Heart right ventricle (tissue), 16 donors: ENCODE measurements at regions not wholly inside any gene's neighbourhood (a gene's known extent, or its start where the extent isn't known, plus 50 kb on each side); places are given as distances from the start of the nearest gene placed in this dataset.
"Not testable (repeated sequence)": the region's sequence is repeated elsewhere in the genome, so short reads cannot be mapped to it uniquely, and the experiment has no call there.

Source experiments
- ATAC-seq, 8 donors: fragments of 200-7000 bp; cut with Tn5 transposase; one replicate each; pipeline ENCODE4 v1.9.1; 2020; ENCODE audit warnings: mild to moderate bottlenecking in 8 of 8, moderate library complexity in 8 of 8, moderate number of reproducible peaks in 1 of 8
- DNase-seq, 2 donors: peaks; one replicate each; pipeline ENCODE4 v3.0.0-alpha.2; 2020
- H3K27ac ChIP-seq, 10 donors: fragments of 200-600 bp; sonication (generic) in 2 of 10; one replicate each; pipeline versions ENCODE4 v1.5.0 to v1.8.0; 2020 to 2022; ENCODE audit warnings: mild to moderate bottlenecking in 3 of 10
- H3K27me3 ChIP-seq, 7 donors: fragments of 200-600 bp; one replicate each; pipeline ENCODE4 v1.8.0; 2021 to 2022; ENCODE audit warnings: mild to moderate bottlenecking in 2 of 7
- H3K36me3 ChIP-seq, 9 donors: fragments of 200-600 bp; sonication (generic) in 1 of 9; one replicate each; pipeline versions ENCODE4 v1.5.0 to v1.8.0; 2020 to 2022; ENCODE audit warnings: mild to moderate bottlenecking in 2 of 9
- H3K4me1 ChIP-seq, 9 donors: fragments of 200-600 bp; sonication (generic) in 1 of 9; one replicate each; pipeline versions ENCODE4 v1.5.0 to v1.8.0; 2020 to 2022; ENCODE audit warnings: mild to moderate bottlenecking in 4 of 9
- H3K4me3 ChIP-seq, 10 donors: fragments of 200-600 bp; sonication (generic) in 2 of 10; one replicate each; pipeline versions ENCODE4 v1.5.0 to v1.8.0; 2020 to 2022; ENCODE audit warnings: mild to moderate bottlenecking in 7 of 10, moderate library complexity in 2 of 10
- H3K9me3 ChIP-seq, 11 donors: fragments of 200-600 bp in 10 of 11; sonication (generic) in 2 of 11; one replicate each; pipeline versions ENCODE4 v1.5.0 to v1.8.0; 2013 to 2022; ENCODE audit warnings: mild to moderate bottlenecking in 2 of 11, control low read depth in 1 of 11, moderate library complexity in 1 of 11
- WGBS, 2 donors: extraction: QIAGEN DNeasy Blood & Tissue Kit; methylation state at CpG; one replicate each; pipeline ENCODE4 v1.1.7; 2013; ENCODE audit warnings: inconsistent platforms in 1 of 2; 5-methylcytosine and 5-hydroxymethylcytosine counted together
- intact Hi-C, 10 donors: fragments of 100-400 bp; cut with DNase I; formaldehyde crosslinking; loops; one replicate each; pipeline versions ENCODE4 v1.11.1 to v1.14.2; 2022
- donor health status: Arrhythmogenic right ventricular cardiomyopathy.
- donor health status: ischemic (EF 13 %, LVEDD 7.1; RV severe dilation, severe dysfunction).
- donor health status: healthy with polysubstance abuse.
- donor health status: DM: no; HTN: yes; CAD: no.
- donor health status: DM: no; HTN: no; CAD: no.
- donor health status: ischemic (EF 25% LVEDD 6.9; RV normal size, moderate dysfunction).
- donor health status: ischemic (EF 25% LVEDD 5.7; RV mildly dilated, moderate dysfunction).
- donor health status: healthy.
- donor health status: DM: yes; HTN: yes; CAD: no.
- donor health status: Ischemic cardiomyopathy.
- donor health status: ischemic (EF 35%, LVEDD 5.7; RV mildly dilated, moderate dysfunction).
- donor health status: nonischemic (EF 11% LVEDD 7.7; RV severe dilation, severe dysfunction).
- donor health status: DM: yes; HTN: yes; CAD: no.
- donor health status: PGD.
- donor health status: ischemic (EF 29% LVEDD 5.4; RV normal size, mild dysfunction).
- donor health status: nonischemic (EF 23%, LVEDD 6.1; RV moderate dilation, normal function).

DNA sequence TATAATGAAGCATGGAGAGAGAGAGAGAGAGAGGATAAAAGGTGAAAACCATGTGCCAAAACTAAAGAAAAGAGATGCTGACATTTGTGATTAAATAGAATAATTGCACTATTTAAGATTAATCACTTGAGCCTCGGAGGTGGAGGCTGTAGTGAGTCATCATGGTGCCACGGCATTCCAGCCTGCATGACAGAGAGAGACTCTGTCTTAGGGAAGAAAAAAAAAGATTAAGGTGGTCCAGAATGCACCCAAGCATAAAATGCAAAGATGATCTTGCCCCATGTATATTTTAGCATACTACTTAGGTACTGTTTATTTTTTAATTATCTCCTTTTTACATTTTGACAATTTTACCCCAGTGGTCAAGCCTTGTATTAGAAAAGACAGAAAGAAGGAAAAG lies 742.5 kb downstream of the SPATA31A1 start:
- 58 to 63% methylated on average over 2 of the region's 2 CpGs for WGBS, 2 donors
- DNase-seq, ATAC-seq, H3K4me3 ChIP-seq, H3K4me1 ChIP-seq, H3K9me3 ChIP-seq, H3K36me3 ChIP-seq, H3K27ac ChIP-seq, H3K27me3 ChIP-seq, intact Hi-C loops: not testable (repeated sequence)

DNA sequence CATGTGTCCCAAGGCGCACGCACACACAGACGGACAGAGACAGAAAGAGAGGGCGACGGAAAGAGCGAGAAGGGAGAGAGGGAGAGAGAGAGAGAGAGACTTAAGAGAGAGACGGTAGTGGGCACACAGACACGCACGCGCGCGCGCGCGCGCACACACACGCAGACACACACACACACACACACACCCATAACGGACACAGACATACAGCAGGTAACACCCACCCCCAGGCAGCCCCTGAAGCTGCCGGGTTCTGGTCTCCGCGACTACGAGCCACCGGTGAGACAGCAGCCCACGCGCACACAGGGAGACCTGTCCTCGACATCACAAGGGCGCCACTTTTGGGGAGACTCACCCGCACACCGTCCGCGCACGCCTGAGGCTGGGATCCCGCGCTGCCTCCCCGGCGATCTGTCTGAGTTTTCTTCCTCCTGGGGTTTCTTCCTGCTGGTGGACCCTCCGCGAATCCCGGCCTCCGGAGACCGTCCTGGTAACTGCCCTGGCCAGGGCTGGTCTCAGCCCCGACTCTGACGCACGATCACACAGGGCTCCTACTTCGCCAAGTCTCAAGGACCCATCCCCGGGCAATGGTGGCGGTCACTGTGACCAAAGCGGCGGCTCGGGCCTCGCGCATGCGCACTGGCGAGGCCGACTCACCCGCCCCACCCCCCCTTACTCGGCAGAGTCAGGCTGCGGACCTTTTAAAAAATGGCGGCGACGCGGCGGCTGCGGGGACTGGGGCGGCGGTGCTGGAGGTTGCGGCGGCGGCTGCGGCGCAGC lies 750.7 kb downstream of the SPATA31A1 start:
- peak overlapping the region in 5 of 10 donors; percentile 36 to 53 (median 43) for H3K4me3 ChIP-seq
- WGBS, 2 donors: 0 to 11% methylated on average over 5 to 11 of the region's 71 CpGs
- H3K9me3 ChIP-seq, H3K4me1 ChIP-seq, H3K36me3 ChIP-seq, H3K27me3 ChIP-seq, intact Hi-C loops: not testable (repeated sequence)
- ATAC-seq: peak; percentile 33 to 92 (median 70)
- H3K27ac ChIP-seq: peak overlapping the region in 4 of 10 donors; percentile 58 to 79 (median 70)
- peak; percentile 3 to 46 for DNase-seq

DNA sequence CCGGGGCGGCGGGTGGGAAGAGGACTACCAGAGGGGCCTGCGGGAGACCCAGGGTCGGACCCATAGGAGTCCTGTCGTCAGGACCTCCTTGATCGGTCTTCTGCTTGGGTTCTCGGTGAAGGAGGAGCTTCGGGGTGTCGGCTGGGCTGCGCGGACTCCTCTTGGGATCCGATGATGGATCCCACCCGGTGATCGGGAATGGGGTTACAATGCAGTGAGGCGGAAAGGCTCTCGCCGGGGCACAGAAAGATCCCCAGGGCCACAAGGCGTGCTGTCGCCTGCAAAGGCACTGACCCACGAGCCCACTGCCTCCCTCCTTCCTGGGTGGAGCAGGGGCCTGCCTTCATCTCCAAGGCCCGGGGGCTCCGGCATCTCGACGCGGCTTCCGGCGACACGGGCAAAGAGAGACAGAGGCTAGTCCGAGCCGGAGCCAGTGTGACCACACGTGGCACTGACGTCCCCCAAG lies 751.3 kb downstream of the SPATA31A1 start:
- Histone ChIP-seq H3K4me3 (peak overlapping the region in 5 of 10 donors; percentile 26 to 51 (median 30)), H3K27ac (peak overlapping the region in 1 of 10 donors; percentile 37)
- H3K36me3 ChIP-seq, DNase-seq, H3K27me3 ChIP-seq, intact Hi-C loops, H3K4me1 ChIP-seq, ATAC-seq, H3K9me3 ChIP-seq: not testable (repeated sequence)
- no CpG with 5 or more reads among the region's 33 CpGs for WGBS, 2 donors

DNA sequence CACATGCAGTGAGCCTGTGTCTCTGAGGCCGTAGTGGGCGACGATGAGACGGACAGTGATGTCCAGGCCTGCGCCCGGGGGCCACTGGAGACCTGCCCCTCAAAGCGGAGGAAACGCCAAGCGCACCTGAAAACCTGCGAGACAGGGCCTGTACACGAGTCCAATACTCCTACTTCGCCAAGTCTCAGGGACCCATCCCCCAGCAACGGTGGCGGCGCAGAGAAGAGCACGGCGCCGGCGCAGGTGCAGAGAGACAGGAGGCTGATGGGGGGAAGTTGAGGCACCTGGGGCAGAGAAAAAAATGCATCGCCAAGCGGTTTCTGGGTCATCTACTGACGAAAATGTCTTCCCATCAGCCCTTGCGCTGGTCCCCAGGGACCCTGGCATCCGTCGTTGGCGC lies 751.8 kb downstream of the SPATA31A1 start:
- H3K9me3 ChIP-seq, DNase-seq, ATAC-seq, intact Hi-C loops, H3K27me3 ChIP-seq, H3K36me3 ChIP-seq, H3K27ac ChIP-seq, H3K4me1 ChIP-seq: not testable (repeated sequence)
- peak overlapping the region in 4 of 10 donors; percentile 27 to 51 (median 33) for H3K4me3 ChIP-seq
- 60% methylated on average over 1 of the region's 26 CpGs; no CpG with 5 or more reads in 1 of the 2 donors for WGBS, 2 donors

DNA sequence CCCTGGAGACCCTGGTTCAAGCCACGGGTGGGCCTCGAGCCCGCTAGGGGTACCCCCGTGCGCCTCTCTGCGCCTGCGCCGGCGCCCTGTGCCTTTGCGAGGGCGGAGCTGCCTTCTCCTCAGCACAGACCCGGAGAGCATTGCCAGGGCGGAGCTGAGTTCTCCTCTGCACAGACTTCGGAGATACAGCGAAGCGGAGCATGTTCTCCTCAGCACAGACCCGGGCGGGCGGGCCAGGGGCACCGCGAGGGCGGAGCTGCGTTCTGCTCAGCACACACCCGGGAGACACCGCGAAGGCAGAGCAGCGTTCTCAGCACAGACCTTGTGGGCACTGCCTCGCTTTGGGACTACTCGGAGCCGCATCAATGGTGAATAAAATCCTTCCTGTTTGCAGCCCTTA lies 753.0 kb downstream of the SPATA31A1 start:
- DNase-seq, H3K27me3 ChIP-seq, H3K27ac ChIP-seq, H3K9me3 ChIP-seq, H3K4me1 ChIP-seq, intact Hi-C loops, ATAC-seq, H3K4me3 ChIP-seq, H3K36me3 ChIP-seq: not testable (repeated sequence)
- WGBS, 2 donors: 11 to 20% methylated on average over 3 to 4 of the region's 30 CpGs

- H3K27me3 ChIP-seq, H3K4me1 ChIP-seq, H3K27ac ChIP-seq, H3K4me3 ChIP-seq, intact Hi-C loops, H3K36me3 ChIP-seq, DNase-seq, ATAC-seq, H3K9me3 ChIP-seq: not testable (repeated sequence)
- WGBS, 2 donors: 31% methylated on average over 6 of the region's 18 CpGs; no CpG with 5 or more reads in 1 of the 2 donors
Observed at GRCh38 chr9:40110751-40111150, 755.3 kb downstream of the SPATA31A1 start.

DNA sequence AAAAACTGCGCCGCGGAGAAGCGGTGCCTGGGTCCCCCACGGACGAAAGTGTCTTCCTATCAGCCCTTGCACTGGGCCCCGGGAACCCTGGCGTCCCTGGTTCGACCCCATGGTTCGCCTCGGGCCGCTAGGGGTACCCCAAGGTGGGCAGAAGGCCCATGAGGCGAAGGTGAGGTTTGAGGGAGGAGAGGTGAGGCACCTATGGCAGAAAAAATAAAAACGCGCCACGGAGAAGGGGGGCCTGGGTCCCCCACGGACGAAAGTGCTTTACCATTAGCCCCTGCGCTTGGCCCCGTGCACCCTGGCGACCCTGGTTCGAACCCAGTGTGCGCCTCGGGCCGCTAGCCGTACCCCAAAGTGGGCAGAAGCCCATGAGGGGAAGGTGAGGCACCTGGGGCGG lies 756.1 kb downstream of the SPATA31A1 start:
- not testable (repeated sequence) for DNase-seq
- WGBS, 2 donors: 83 to 88% methylated on average over 7 to 8 of the region's 27 CpGs

GRCh38 chr9:40130598-40130997 lies 775.1 kb downstream of the SPATA31A1 start:
- H3K27ac ChIP-seq, H3K36me3 ChIP-seq, H3K4me1 ChIP-seq, DNase-seq, H3K4me3 ChIP-seq, H3K27me3 ChIP-seq, H3K9me3 ChIP-seq, ATAC-seq, intact Hi-C loops: not testable (repeated sequence)
- WGBS, 2 donors: 100% methylated on average over 1 of the region's 1 CpG; no CpG with 5 or more reads in 1 of the 2 donors

More for the DNA sequence above, 756.1 kb downstream of the SPATA31A1 start:
- H3K4me3 ChIP-seq, H3K4me1 ChIP-seq, H3K9me3 ChIP-seq, intact Hi-C loops, H3K36me3 ChIP-seq, ATAC-seq, H3K27ac ChIP-seq, H3K27me3 ChIP-seq: not testable (repeated sequence)

GRCh38 chr9:40169204-40169603 lies 813.7 kb downstream of the SPATA31A1 start:
- H3K9me3 ChIP-seq, H3K4me3 ChIP-seq, DNase-seq, H3K27ac ChIP-seq, H3K36me3 ChIP-seq, H3K4me1 ChIP-seq, intact Hi-C loops, H3K27me3 ChIP-seq: not testable (repeated sequence)
- WGBS, 2 donors: no CpG with 5 or more reads among the region's 1 CpG
- peak in 3 of 8 donors; percentile 37 to 55 (median 38) for ATAC-seq

DNA sequence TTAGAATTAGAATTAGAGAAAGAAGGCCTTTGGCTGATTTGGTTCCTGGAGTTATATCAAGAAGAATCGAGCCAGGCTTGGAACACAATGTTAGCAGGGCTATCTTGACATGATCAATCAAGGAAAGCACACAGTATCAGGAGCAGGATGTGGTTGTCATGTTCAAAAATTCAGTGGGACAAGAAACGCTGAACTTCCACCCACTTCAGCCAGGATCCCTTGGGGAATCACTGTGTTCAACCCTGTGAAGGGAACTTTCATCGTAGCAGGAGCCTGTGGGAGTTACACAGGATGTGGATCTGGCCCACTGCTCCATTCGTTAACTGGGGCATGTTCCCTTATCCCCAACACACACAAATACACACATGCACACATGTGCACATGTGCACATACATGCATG lies 817.8 kb downstream of the SPATA31A1 start:
- peak in 5 of 8 donors; percentile 23 to 58 (median 42) for ATAC-seq
- H3K27ac ChIP-seq, H3K4me3 ChIP-seq, H3K4me1 ChIP-seq, DNase-seq, intact Hi-C loops, H3K27me3 ChIP-seq, H3K36me3 ChIP-seq, H3K9me3 ChIP-seq: not testable (repeated sequence)
- 71% methylated on average over 1 of the region's 4 CpGs; no CpG with 5 or more reads in 1 of the 2 donors for WGBS, 2 donors

DNA sequence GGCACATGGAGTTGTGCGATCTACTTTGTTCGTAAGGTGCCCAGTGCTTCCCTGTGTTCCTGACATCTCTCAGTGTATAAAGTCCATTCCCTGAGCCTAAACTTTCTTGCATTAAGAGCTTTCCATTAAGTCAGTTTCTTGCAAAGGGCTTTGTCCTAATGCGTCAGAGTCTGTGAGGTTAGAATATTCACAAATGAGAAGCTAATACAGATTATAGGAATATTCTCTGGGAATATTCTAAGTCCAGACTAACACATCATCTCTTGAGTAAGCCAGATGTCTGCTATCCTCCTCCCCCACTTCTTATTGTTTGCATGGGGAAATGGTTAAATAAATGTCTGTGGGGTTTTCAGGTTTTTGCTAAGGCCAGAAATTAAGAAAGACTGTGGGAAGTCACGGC lies 818.6 kb downstream of the SPATA31A1 start:
- DNase-seq, H3K27me3 ChIP-seq, H3K4me1 ChIP-seq, ATAC-seq, H3K27ac ChIP-seq, H3K4me3 ChIP-seq, intact Hi-C loops, H3K36me3 ChIP-seq, H3K9me3 ChIP-seq: not testable (repeated sequence)
- WGBS, 2 donors: 75 to 84% methylated on average over 1 of the region's 4 CpGs
